ENCODE measurements at regions not wholly inside any gene's neighbourhood (a gene's known extent, or its start where the extent isn't known, plus 50 kb on each side); places are given as distances from the start of the nearest gene placed in this dataset.

DNA sequence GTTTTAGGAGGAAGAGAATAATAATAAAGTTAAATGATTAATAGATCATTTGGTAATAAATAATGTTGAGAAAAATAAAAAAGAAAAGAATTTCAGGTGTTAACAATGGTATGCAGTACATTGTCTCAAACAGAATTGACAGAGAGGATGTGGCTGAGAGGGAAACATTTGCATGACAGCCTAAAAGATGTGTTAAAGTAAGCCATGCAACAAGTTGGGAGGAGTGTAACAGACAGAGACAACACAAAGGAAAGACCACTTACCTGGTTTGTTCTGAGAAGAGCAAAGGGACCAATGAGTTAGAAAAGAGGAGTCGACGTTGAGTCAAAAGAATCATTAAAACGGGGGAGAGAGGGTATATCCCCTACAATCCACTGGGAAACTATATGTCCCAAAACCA lies 814.0 kb downstream of the KCNT2 start:
- no peaks in the 10 kb centered on the region for H3K9me2 ChIP-seq (replicated peaks; ENCODE audit: low read depth, low read length)
- H3K9me3 ChIP-seq (ENCODE audit: insufficient read depth, low read depth, low read length), result no peaks in the 10 kb centered on the region; the same call in 1 of the 2 replicates
- H3K36me3 ChIP-seq (ENCODE audit: insufficient read depth, low read length), result no peaks in the 10 kb centered on the region
- TF ChIP-seq, protein P1, sequence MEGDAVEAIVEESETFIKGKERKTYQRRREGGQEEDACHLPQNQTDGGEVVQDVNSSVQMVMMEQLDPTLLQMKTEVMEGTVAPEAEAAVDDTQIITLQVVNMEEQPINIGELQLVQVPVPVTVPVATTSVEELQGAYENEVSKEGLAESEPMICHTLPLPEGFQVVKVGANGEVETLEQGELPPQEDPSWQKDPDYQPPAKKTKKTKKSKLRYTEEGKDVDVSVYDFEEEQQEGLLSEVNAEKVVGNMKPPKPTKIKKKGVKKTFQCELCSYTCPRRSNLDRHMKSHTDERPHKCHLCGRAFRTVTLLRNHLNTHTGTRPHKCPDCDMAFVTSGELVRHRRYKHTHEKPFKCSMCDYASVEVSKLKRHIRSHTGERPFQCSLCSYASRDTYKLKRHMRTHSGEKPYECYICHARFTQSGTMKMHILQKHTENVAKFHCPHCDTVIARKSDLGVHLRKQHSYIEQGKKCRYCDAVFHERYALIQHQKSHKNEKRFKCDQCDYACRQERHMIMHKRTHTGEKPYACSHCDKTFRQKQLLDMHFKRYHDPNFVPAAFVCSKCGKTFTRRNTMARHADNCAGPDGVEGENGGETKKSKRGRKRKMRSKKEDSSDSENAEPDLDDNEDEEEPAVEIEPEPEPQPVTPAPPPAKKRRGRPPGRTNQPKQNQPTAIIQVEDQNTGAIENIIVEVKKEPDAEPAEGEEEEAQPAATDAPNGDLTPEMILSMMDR (conservative IDR thresholded peaks at IDR 0.05; ENCODE audit: low read length), result no peak
- no peak for TF ChIP-seq EZH2phosphoT487 (IDR thresholded peaks at IDR 0.05; ENCODE audit: borderline replicate concordance)
- H3K9ac ChIP-seq (ENCODE audit: low read depth, low read length, poor library complexity, severe bottlenecking), result no peak overlapping the region
- H3F3A ChIP-seq (ENCODE audit: low read depth), result no peaks in the 10 kb centered on the region
- H3K4me1 ChIP-seq (ENCODE audit: insufficient read depth, low read length, poor library complexity, severe bottlenecking), result no peaks in the 10 kb centered on the region
- no peak overlapping the region for H3K4me2 ChIP-seq (ENCODE audit: low read depth, low read length, poor library complexity, severe bottlenecking)
- H3K79me2 ChIP-seq (ENCODE audit: insufficient read depth, low read length), result no peaks in the 10 kb centered on the region
- no peak overlapping the region for H2AFZ ChIP-seq (ENCODE audit: low read length)
- H4K20me1 ChIP-seq (ENCODE audit: insufficient read depth, low read length, poor library complexity, severe bottlenecking), result no peaks in the 10 kb centered on the region
- H3K4me3 ChIP-seq (ENCODE audit: low read length, poor library complexity, severe bottlenecking), result no peak overlapping the region
- no peaks in the 10 kb centered on the region for H3K27me3 ChIP-seq (ENCODE audit: insufficient read depth, low read length, poor library complexity, severe bottlenecking)

DNA sequence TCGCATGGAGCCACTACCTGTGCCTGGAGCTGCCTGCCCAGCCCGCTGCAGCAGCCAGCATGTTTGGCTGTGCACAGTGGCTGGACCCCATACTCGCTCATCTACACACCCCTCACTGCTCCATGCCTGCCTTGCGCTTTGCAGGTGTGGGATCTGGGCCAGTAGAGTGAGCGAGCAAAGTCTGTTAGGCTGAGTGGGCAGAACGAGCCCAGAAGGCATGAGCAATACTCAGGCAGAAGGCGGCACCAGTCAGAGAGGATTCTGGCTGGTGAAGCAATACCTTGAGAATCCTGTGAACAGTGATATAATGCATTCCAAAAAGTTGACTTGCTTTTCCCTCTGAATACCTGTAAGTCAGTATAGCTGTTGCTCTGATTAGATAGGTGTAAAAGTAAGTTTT lies 816.4 kb downstream of the KCNT2 start:
- H3K4me2 ChIP-seq (ENCODE audit: low read depth, low read length, poor library complexity, severe bottlenecking), result no peak overlapping the region
- H3K9me2 ChIP-seq (replicated peaks; ENCODE audit: low read depth, low read length), result no peaks in the 10 kb centered on the region
- TF ChIP-seq, protein P1 (conservative IDR thresholded peaks at IDR 0.05; ENCODE audit: low read length), result no peak
- no peak for TF ChIP-seq EZH2phosphoT487 (IDR thresholded peaks at IDR 0.05; ENCODE audit: borderline replicate concordance)
- H3K36me3 ChIP-seq (ENCODE audit: insufficient read depth, low read length), result no peaks in the 10 kb centered on the region
- no peaks in the 10 kb centered on the region for H3K27me3 ChIP-seq (ENCODE audit: insufficient read depth, low read length, poor library complexity, severe bottlenecking)
- no peaks in the 10 kb centered on the region for H3K4me1 ChIP-seq (ENCODE audit: insufficient read depth, low read length, poor library complexity, severe bottlenecking)
- H3K9me3 ChIP-seq (ENCODE audit: insufficient read depth, low read depth, low read length), result no peaks in the 10 kb centered on the region; the same call in 1 of the 2 replicates
- H3K4me3 ChIP-seq (ENCODE audit: low read length, poor library complexity, severe bottlenecking), result no peak overlapping the region
- H3K79me2 ChIP-seq (ENCODE audit: insufficient read depth, low read length), result no peaks in the 10 kb centered on the region
- H3F3A ChIP-seq (ENCODE audit: low read depth), result no peaks in the 10 kb centered on the region
- H4K20me1 ChIP-seq (ENCODE audit: insufficient read depth, low read length, poor library complexity, severe bottlenecking), result no peaks in the 10 kb centered on the region
- H2AFZ ChIP-seq (ENCODE audit: low read length), result no peak overlapping the region
- no peak overlapping the region for H3K9ac ChIP-seq (ENCODE audit: low read depth, low read length, poor library complexity, severe bottlenecking)

DNA sequence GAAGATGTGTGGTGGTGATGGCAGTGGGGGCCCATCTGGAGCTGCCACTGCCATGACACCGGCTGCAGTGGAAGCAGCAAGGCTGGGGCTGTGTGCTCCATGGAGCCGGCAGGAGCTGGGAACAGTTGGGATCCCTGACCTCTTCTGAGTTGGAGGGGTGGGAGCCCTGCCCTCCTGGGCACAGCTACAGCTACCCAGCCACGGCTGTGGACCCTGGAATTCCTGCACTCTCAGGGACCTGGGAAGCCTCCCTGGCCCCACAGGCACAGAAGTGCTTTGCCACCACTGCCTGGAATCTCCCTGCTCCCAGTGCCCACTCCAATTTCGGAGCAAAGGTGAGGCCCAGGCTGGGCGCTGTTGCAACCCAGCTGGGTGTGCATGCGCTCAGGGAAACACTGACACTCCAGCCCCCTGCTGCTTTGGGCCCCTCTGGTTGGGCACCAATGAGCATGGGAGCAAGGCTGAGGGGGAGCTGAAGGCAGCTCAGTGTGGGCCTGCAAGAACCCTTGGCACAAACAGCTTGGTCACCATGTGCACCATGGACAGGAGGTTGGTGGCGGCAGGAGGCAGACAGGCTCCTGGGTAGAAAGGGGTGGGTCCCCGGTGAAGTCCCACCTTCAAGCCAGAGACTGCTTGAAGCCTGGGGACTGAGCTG lies 817.6 kb downstream of the KCNT2 start:
- H3K9me2 ChIP-seq (replicated peaks; ENCODE audit: low read depth, low read length), result no peaks in the 10 kb centered on the region

More for the DNA sequence above, 817.6 kb downstream of the KCNT2 start:
- Histone ChIP-seq H3K4me1 (ENCODE audit: insufficient read depth, low read length, poor library complexity, severe bottlenecking) (no peaks in the 10 kb centered on the region), H3K4me3 (ENCODE audit: low read length, poor library complexity, severe bottlenecking) (no peak overlapping the region), H3F3A (ENCODE audit: low read depth) (no peaks in the 10 kb centered on the region), H3K9me3 (ENCODE audit: insufficient read depth, low read depth, low read length) (no peaks in the 10 kb centered on the region; the same call in 1 of the 2 replicates), H2AFZ (ENCODE audit: low read length) (no peak overlapping the region), H3K9ac (ENCODE audit: low read depth, low read length, poor library complexity, severe bottlenecking) (no peak overlapping the region), H3K36me3 (ENCODE audit: insufficient read depth, low read length) (no peaks in the 10 kb centered on the region), H3K27me3 (ENCODE audit: insufficient read depth, low read length, poor library complexity, severe bottlenecking) (no peaks in the 10 kb centered on the region), H3K4me2 (ENCODE audit: low read depth, low read length, poor library complexity, severe bottlenecking) (no peak overlapping the region), H4K20me1 (ENCODE audit: insufficient read depth, low read length, poor library complexity, severe bottlenecking) (no peaks in the 10 kb centered on the region), H3K79me2 (ENCODE audit: insufficient read depth, low read length) (no peaks in the 10 kb centered on the region)
- TF ChIP-seq EZH2phosphoT487 (IDR thresholded peaks at IDR 0.05; ENCODE audit: borderline replicate concordance), result no peak
- TF ChIP-seq, protein P1 (conservative IDR thresholded peaks at IDR 0.05; ENCODE audit: low read length), result no peak

Data from Loucy (cell line).